ENCODE measurements at regions not wholly inside any gene's neighbourhood (a gene's known extent, or its start where the extent isn't known, plus 50 kb on each side); places are given as distances from the start of the nearest gene placed in this dataset.
"Not testable (repeated sequence)": the region's sequence is repeated elsewhere in the genome, so short reads cannot be mapped to it uniquely, and the experiment has no call there.

DNA sequence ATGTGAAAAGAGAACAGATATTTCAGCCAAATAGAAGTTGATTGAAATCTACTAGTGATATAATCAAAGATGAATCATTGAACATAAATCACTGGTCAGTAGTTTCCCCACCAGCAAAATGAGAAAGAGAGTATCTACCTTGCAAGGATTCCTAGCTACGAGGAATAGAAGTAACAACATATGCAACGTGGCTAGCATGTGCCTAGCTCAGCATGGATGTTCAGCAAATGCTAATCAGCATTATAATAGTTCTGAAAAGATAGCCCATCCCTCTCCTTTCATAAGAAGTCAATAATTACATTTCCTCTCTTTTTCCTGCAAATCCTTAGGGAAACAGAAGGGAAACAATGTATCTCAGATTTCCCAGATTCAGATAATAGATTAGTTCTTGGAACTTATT, 417.2 kb downstream of the SATB2 start:
- DNase-seq (ENCODE audit: low read depth in 2 of 2, low spot score in 1 of 2), result no peak

DNA sequence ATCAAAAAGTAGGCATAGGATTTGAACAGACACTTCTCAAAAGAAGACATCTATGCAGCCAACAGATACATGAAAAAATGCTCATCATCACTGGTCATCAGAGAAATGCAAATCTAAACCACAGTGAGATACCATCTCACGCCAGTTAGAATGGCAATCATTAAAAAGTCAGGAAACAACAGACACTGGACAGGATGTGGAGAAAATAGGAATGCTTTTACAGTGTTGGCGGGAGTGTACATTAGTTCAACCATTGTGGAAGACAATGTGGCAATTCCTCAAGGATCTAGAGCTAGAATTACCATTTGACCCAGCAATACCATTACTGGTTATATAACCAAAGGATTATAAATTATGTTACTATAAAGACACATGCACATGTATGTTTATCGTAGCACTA, 424.0 kb downstream of the SATB2 start:
- DNase-seq (ENCODE audit: low read depth in 2 of 2, low spot score in 1 of 2), result not testable (repeated sequence)

DNA sequence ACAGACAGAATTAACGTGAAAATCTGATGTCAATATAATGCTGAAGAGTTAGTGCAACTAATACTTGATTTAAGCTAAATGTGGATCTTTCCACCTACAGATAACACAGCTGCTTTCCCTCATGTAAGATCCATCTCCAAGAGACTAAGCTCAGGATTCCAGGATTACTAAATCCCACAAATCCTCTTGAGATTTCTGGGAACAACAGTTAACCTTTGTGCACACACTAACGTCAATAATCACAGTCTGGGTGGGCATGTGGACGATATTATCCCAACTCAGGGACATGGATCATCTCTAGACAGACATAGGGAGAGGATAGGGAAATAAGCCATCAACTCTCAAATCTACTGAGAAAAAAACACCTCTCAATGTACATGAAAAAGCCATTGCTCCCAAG, 432.6 kb downstream of the SATB2 start:
- DNase-seq (ENCODE audit: low read depth in 2 of 2, low spot score in 1 of 2), result no peak

DNA sequence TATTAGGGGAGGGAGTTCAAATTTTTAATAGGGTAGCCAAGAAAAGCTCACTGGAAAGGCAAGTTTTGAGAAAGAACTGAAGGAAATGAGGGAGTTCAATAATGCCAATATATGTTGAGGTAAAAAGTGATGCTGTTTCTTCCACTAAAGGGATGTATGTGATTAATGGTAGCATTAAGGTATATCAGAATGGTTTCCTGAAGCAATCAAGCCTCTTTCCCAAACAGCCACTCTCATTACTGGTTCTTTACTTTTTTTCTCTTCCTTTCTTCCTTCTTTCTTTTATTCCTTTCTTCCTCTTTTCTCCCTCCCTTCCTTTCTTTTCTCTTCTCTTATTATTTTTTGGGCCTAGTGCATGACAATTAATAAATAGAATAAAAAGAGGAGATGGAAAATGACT, 433.5 kb downstream of the SATB2 start:
- no peak for DNase-seq (ENCODE audit: low read depth in 2 of 2, low spot score in 1 of 2)

DNA sequence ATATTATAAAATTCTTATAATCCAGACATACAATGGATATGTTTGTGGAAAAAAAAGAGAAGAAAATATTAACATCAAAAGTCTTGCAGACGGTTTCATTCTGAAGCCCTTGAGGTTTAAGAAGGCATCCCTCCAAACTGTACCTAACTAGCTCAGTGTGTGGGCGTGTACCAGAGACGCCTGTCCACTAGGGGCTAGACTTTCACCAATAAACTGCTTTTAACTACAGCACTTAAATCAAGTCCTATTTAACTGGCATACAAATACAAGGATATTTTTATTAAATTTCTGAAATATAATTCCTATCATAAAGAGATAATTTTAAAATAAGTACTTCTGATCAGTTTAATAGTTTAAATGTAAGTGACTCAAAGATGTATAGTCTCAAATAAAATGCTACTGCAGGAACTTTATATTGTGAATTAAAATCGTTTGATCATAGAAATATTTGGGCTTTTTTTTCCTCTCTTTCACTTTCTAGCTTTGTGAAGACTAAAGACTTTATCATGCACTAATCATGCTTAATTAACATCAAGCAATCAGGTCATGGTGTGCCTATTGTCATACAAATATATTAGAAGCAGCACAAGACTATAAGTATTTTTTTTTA, 437.7 kb downstream of the SATB2 start:
- no peak for DNase-seq (ENCODE audit: low read depth in 2 of 2, low spot score in 1 of 2)

DNA sequence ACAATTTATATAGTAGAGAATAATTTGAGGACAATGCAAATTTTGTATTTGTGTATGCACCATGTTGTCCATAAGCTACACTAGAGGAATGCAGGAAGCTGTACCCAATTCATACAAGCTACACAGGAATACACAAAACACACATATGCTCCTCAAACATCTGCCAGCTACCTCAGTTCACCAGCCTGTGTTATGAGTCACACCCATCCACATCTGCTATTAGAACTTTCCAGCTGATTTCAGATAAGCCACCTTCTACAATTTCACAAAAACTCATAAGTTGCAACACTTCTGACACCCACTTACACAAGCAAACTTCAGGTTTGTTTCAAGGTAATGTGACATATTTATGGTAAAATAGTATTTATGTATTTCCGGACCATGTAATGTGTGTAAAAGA, 438.9 kb downstream of the SATB2 start:
- no peak for DNase-seq (ENCODE audit: low read depth in 2 of 2, low spot score in 1 of 2)

DNA sequence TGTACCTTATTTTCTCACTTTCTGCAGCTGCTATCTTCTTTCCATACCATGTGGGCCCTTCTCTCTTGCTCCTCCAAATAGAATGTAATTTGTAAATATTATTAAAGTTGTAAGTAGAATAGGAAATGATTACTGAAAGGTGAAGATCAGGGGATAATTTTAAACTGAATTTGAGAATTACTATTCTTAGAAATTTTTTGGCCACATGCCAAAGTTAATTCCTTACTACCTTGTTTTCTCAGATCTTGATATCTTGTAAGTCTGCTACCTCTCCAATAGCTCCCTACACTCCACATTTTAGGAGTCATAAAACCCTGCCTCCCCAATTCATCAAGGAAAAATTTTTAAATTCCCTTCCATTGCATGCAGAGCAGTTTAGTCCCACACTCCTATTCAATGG, 442.7 kb downstream of the SATB2 start:
- DNase-seq (ENCODE audit: low read depth in 2 of 2, low spot score in 1 of 2), result no peak

DNA sequence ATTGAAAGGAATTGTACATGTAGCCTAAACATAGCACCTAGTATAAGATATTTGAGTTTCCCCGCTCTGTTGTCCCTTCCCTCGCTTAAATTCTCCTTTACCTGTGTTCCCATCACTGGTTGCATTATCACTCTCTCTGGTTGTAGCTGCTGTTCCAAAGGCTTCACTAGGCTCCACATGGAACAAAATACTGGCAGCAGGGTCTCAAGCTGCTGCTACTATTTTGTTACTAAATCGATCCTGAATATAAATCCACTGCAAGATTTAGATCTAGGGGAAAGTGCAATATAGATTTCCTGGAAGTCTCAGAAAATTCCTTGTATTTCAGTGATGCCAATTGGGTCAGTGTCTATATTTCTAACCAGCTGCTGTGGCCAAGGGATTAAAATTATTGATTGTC, 443.5 kb downstream of the SATB2 start:
- DNase-seq (ENCODE audit: low read depth in 2 of 2, low spot score in 1 of 2), result no peak

DNA sequence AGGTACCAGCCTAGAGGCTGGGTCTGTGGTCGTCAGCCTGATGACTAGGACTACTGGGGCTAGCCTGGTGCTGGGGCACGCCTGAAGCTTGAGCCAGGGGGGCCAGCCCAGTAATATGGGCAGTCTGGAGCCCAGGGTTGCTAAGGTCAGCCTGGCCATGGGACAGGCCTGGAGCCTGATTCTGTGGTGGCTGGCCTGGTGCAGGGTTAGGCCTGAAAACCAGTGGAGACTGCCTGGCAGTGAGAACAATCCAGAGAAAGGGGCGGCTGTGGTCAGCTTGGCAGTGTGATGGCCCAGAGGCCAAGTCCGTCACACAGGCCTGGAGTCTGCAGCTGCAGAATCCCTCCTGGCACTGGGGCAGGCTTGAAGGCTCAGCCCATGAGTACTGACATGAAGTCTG, 445.8 kb downstream of the SATB2 start:
- no peak for DNase-seq (ENCODE audit: low read depth in 2 of 2, low spot score in 1 of 2)

DNA sequence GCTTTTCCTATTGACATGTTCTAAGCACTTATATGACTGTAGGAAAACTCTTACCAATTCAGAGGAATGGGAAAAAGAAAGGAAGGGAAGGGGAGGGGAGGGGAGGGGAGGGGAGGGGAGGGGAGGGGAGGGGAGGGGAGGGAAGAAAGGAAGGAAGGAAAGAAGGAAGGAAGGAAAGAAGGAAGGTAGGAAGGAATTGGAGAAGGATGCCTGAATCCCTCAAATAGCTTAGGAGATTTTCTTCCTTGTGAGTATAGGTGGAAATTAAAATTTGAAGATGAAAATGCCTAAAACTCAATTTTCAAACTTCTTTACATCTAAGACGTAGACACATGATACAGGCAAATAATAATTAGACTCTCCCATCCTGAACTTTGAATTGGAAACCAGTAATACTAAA, 463.1 kb downstream of the SATB2 start:
- DNase-seq (ENCODE audit: low read depth in 2 of 2, low spot score in 1 of 2), result no peak

DNA sequence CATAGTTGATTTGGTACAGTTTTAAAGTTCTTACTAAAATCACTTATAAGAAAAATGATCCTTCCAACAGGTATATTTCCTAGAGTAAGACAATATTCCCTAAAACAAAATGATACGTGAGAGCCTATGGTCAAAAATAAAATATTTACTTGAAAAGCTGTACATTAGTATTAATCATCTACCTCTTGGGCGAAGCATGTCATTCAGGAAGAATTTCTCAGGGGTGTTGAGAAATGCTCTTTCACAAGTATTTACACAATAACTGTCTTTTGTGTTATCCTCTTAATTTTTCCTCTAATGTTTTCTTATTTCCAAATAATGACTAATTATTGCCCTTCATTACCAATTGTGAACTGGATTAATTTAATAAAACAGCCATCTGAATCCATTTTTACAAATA, 466.3 kb downstream of the SATB2 start:
- DNase-seq (ENCODE audit: low read depth in 2 of 2, low spot score in 1 of 2), result no peak

DNA sequence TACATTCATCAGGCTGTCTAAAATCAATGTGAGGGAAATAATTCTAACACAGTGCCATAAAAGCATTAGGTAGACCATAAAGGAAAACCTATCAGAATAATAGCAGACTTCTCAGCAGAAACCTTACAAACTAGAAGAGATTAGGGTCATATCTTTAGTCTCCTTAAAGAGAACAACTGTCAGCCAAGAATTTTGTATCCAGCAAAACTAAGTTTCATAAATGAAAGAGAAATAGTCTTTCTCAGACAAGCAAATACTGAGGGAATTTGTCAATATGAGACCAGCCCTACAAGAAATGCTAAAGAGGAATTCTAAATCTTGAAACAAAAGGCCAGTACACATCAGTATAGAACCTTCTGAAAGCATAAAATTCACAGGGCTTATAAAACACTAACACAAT, 482.0 kb downstream of the SATB2 start:
- DNase-seq (ENCODE audit: low read depth in 2 of 2, low spot score in 1 of 2), result no peak

DNA sequence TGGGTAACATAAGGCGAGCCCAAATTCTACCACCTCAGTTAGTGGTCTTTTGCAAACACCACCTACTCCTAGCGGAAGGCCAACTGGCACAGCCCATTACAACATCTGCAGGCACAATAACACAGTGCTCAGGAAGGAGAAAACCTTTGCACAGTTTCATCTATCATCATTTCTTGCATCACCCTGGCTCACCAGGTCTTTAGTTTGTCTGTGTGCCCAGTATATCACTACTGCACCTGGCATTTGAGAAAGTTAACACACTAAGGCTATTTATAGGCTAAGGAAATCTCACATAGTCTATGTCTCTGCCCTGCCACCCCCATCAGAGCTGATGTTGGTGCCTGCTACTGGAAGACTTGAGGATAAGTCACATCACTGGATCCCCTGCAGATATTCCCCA, 484.0 kb downstream of the SATB2 start:
- no peak for DNase-seq (ENCODE audit: low read depth in 2 of 2, low spot score in 1 of 2)

DNA sequence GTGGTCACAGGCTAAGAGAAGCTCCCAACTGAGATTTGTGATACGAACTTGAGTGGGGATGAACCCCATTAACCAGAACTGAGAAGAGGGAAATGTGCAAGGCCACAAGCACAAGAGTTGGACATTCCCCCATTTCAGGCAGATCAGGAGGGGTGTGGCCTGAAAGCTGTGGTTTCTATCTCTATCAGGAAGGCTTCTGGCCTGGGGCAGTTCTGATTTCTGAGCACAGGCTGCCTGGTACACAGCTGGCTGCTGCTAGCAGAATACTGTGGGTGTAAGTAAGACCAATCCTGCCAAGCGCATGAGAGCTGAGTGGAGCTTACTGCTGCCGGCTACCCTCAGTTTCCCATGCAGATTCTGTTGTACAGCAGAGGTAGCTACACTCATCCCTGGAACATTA, 484.6 kb downstream of the SATB2 start:
- no peak for DNase-seq (ENCODE audit: low read depth in 2 of 2, low spot score in 1 of 2)

DNA sequence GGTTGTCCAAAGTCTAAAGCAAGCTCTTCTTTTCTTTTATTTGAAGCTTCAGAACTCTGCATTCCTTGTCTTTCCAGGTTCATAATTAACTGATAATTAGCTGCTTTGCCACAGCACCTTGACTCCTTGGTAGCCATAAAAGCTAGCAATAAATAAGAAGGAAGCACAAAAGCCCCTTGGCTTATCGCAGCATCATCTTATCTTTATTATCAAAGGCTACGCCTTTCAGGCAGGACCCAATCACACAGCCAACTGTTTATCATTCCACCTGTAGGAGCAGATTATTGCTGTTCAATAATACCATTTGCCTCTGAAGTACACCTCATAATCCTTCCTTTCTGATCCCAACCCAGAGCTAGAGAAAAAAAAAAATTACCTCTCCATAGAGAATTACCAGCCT, 489.2 kb downstream of the SATB2 start:
- DNase-seq (ENCODE audit: low read depth in 2 of 2, low spot score in 1 of 2), result no peak

DNA sequence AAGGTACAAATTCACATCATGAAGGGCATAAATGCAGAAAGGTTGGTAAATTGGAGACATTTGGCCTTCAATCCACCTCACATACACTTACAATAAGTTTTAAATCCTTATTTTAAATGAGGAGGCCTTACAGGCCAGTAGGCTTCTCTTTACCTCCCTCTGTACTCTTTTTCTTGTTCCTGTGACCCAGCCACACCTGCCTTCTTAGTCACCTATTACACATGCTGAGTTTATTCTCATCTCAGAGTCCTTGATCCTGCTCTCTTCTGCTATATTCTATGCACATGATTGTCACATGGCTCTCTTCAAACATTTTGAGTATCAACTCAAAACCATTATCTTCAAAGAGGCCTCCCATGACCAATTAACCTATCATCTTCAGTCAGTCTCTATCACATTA, 491.5 kb downstream of the SATB2 start:
- DNase-seq (ENCODE audit: low read depth in 2 of 2, low spot score in 1 of 2), result no peak

DNA sequence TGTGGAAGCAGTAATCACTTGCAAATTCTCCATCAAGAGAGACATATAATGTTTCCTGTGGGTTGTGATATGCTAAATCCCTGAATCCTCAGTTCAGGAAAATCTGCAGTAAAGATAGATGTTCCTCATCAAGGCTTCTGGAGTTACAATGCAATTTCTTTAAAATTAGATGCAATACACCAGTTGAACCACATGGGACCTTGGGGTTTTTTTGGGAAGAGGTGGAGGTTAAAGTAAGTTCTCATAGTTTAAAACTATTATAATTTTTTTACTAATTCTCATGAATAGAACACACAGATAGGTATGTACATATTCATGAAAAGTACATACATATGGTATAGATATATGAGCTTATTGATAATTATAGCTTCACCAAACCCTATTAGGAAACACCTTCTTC, 496.2 kb downstream of the SATB2 start:
- no peak for DNase-seq (ENCODE audit: low read depth in 2 of 2, low spot score in 1 of 2)

DNA sequence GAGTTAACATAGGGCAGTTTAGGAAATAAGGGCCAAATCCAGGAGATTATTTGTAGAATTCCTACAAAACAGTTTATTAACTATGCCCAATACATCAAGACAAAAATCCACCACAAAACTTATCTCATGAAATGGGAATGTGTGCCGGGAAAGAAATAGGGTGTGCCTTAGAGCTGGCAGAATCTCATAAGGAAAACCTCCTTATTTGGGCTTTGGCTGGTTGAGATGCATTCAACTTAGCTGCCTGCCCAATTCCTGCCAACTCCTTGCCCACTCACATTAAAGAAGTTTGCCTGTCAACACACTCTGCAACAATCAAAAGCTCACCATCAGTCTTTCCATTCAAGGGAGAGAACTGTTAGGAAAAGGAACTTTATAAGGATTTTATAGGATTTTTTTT, 500.6 kb downstream of the SATB2 start:
- no peak for DNase-seq (ENCODE audit: low read depth in 2 of 2, low spot score in 1 of 2)

DNA sequence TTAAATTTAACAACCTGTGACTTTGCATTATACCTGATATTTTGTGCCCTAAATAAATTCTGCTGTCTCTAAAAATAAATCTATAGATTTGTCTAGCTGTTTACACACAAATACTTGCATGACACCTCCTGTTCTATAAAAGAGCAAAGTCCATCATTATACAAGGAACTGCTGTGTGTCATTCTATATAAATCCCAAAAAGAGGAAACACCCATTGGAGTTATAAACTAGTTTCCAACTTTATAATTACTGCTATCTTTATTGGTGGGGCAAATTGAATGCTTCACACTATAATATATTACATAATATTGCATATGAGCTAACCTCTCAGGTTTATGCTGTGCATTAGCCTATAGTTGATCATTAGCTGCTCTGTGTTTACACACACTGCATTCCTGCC, 504.4 kb downstream of the SATB2 start:
- no peak for DNase-seq (ENCODE audit: low read depth in 2 of 2, low spot score in 1 of 2)

DNA sequence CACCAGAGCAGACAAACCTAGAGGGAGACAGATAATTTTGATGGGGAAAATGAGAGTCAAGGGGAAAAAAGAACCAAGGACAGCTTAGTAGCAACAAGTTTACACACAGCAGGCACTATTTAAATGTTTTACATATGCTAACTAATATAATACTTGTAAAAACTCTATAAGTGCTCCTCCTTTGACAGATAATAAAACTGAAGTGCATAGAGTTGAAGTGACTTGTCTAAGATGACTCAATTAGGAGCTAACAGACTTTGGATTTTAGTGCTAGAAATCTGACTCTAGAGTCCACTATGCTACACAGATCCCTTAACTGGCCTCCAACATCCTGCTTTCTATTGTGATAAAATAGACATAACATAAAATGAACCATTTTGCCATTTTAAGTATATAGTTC, 506.9 kb downstream of the SATB2 start:
- no peak for DNase-seq (ENCODE audit: low read depth in 2 of 2, low spot score in 1 of 2)

DNA sequence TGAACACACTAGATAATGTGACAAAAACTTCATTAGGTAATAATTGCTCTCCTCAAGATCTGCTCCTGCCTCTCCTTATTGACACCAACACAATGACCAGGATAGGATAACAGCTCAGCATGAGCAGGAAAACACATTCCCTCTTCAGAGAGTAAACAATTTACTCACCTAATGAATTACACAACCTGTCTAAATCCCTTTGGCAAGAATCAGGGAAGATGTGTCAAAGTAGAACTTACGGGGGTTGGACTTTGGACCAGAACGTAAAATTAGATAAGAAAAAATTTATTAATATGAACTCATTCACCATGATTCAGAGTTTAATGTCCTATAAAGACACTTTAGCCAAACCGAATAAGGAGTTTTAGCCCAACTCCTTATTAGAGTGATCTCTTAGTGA, 512.2 kb downstream of the SATB2 start:
- DNase-seq (ENCODE audit: low read depth in 2 of 2, low spot score in 1 of 2), result no peak

DNA sequence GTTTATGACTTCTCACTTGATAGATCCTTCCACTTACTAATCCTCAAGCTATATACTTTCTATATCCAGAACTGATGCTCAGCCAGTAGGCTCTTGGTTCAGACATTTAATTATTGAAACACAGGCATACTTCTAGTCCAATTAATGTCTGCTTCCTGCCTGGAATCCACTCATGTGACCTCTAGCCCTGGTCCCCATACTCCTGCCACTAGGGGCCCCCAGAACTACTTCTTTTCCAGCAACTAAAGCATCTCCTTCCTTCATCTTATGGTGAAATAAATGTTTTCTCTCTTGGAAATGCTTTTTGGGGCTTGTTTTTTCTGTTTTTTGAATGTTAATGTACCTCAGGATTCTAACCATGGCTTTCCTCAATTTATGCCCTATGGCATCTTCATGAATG, 527.6 kb downstream of the SATB2 start:
- DNase-seq (ENCODE audit: low read depth in 2 of 2, low spot score in 1 of 2), result no peak

DNA sequence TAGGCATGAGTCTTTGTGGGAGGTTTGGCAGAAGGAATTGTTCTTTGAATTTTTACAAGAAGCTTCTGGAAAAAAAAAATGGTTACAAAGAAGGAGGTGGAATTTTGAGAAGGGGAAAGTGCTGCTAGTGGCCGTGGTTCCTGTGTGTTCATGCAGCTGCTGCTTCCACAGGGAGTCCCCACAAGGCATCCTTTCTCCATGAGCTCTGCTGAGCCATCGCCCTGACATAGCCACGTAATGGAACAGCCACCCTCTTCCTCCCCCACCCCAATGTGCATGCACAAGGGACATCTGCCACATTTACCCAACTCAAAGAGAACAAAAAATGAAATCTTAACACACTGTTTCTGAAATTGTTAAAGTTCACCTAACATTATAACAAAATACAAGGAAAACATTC, 529.7 kb downstream of the SATB2 start:
- no peak for DNase-seq (ENCODE audit: low read depth in 2 of 2, low spot score in 1 of 2)

All from stimulated activated CD8-positive, alpha-beta memory T cell treated with anti-CD3 and anti-CD28 coated beads, Interleukin-4, amount 100 ng/mL, for 4 hours (primary cell).